GM12865 (cell line): ENCODE measurements at regions not wholly inside any gene's neighbourhood (a gene's known extent, or its start where the extent isn't known, plus 50 kb on each side); places are given as distances from the start of the nearest gene placed in this dataset.

Source experiments
- DNase-seq: peaks from one replicate; pipeline ENCODE4 v3.0.0; 2010; ENCODE audit warnings: low read depth
- H3K4me3 ChIP-seq: 2 replicates; pipeline ENCODE4 v1.5.1; 2011; ENCODE audit warnings: mild to moderate bottlenecking, low read depth, low read length, control low read depth
- CTCF ChIP-seq: IDR thresholded peaks from 2 replicates; pipeline ENCODE4 v1.5.1; 2011; ENCODE audit warnings: low read length, control low read depth, low read depth, inconsistent platforms; ENCODE audit not compliant: insufficient read depth; ENCODE audit errors: missing control alignments

GRCh38 chr6:71410681-71411080, 122.1 kb downstream of the OGFRL1 start:
- no peak for DNase-seq
- H3K4me3 ChIP-seq = no peak overlapping the region
- no peak for TF ChIP-seq CTCF

GRCh38 chr6:71411882-71412281, 123.3 kb downstream of the OGFRL1 start:
- H3K4me3 ChIP-seq = no peak overlapping the region
- TF ChIP-seq CTCF = no peak

GRCh38 chr6:71412559-71413140, 124.0 kb downstream of the OGFRL1 start:
- no peak for DNase-seq
- no peak overlapping the region for H3K4me3 ChIP-seq
- no peak for TF ChIP-seq CTCF

More at GRCh38 chr6:71411882-71412281, 123.3 kb downstream of the OGFRL1 start:
- no peak for DNase-seq

- no peak for TF ChIP-seq CTCF
- H3K4me3 ChIP-seq = no peak overlapping the region
- no peak for DNase-seq
Observed at GRCh38 chr6:71414486-71414885, 125.9 kb downstream of the OGFRL1 start.

- no peak for TF ChIP-seq CTCF
- DNase-seq = no peak
- no peak overlapping the region for H3K4me3 ChIP-seq
Observed at GRCh38 chr6:71419217-71420094, 130.8 kb downstream of the OGFRL1 start.

GRCh38 chr6:71420095-71420692, 131.6 kb downstream of the OGFRL1 start:
- TF ChIP-seq CTCF = no peak
- H3K4me3 ChIP-seq = no peak overlapping the region
- DNase-seq = no peak
